ENCODE measurements at regions not wholly inside any gene's neighbourhood (a gene's known extent, or its start where the extent isn't known, plus 50 kb on each side); places are given as distances from the start of the nearest gene placed in this dataset.

GRCh38 chr4:18767921-18768320 is 746.4 kb upstream of the LCORL start:
- H3K4me1 ChIP-seq (ENCODE audit: control insufficient read depth, insufficient read depth, low read depth, low read length): no peaks in the 10 kb centered on the region
- H2BK120ac ChIP-seq (ENCODE audit: low read depth, low read length): no peak overlapping the region
- no peaks in the 10 kb centered on the region for H3K79me1 ChIP-seq (replicated peaks; ENCODE audit: low read length, poor library complexity, severe bottlenecking)
- no peak overlapping the region for H3K9ac ChIP-seq (ENCODE audit: low read length)
- no peak overlapping the region for H2AK5ac ChIP-seq (ENCODE audit: low read length, severe bottlenecking)
- H3K23ac ChIP-seq (ENCODE audit: low read length in 2 of 2): no peak overlapping the region
- H3K27ac ChIP-seq (ENCODE audit: low read length, poor library complexity, severe bottlenecking): no peak overlapping the region
- no peak for DNase-seq
- no peaks in the 10 kb centered on the region for H3K27me3 ChIP-seq (ENCODE audit: control insufficient read depth in 1 of 2, insufficient read depth in 1 of 2, low read length in 2 of 2)
- H3K4me2 ChIP-seq (ENCODE audit: low read length, poor library complexity, severe bottlenecking): no peak overlapping the region
- no peak overlapping the region for H3K4me3 ChIP-seq (ENCODE audit: insufficient read depth in 1 of 2, low read depth in 1 of 2, low read length in 2 of 2)
- no peak overlapping the region for H2AFZ ChIP-seq (ENCODE audit: low read depth, low read length)
- no peak overlapping the region for H3K18ac ChIP-seq (ENCODE audit: low read depth in 1 of 2, low read length in 2 of 2)
- H4K8ac ChIP-seq (ENCODE audit: low read length): no peak overlapping the region
- no peak overlapping the region for H3K4ac ChIP-seq (ENCODE audit: low read depth in 1 of 2, low read length in 2 of 2)
- H4K91ac ChIP-seq (ENCODE audit: low read length): no peak overlapping the region
- H3K36me3 ChIP-seq (ENCODE audit: control insufficient read depth in 1 of 2, insufficient read depth in 2 of 2, low read depth in 1 of 2, low read length in 2 of 2): no peaks in the 10 kb centered on the region
- no peak overlapping the region for H2BK15ac ChIP-seq (ENCODE audit: low read depth, poor library complexity, severe bottlenecking)
- WGBS: 67% methylated on average over 1 of the region's 2 CpGs
- H2BK5ac ChIP-seq (ENCODE audit: low read depth, low read length, poor library complexity, severe bottlenecking): no peak overlapping the region
- H2BK12ac ChIP-seq (ENCODE audit: low read length in 2 of 2): no peak overlapping the region
- H3K14ac ChIP-seq (ENCODE audit: low read length in 2 of 2): no peak overlapping the region
- H3K9me3 ChIP-seq (ENCODE audit: control insufficient read depth, low read length): no peaks in the 10 kb centered on the region

GRCh38 chr4:18756671-18757070 is 735.1 kb upstream of the LCORL start:
- H3K79me1 ChIP-seq (replicated peaks; ENCODE audit: low read length, poor library complexity, severe bottlenecking): no peaks in the 10 kb centered on the region
- no peak overlapping the region for H2BK120ac ChIP-seq (ENCODE audit: low read depth, low read length)
- H2AFZ ChIP-seq (ENCODE audit: low read depth, low read length): no peak overlapping the region
- no peak overlapping the region for H3K4me2 ChIP-seq (ENCODE audit: low read length, poor library complexity, severe bottlenecking)
- no peaks in the 10 kb centered on the region for H3K4me1 ChIP-seq (ENCODE audit: control insufficient read depth, insufficient read depth, low read depth, low read length)
- H3K18ac ChIP-seq (ENCODE audit: low read depth in 1 of 2, low read length in 2 of 2): no peak overlapping the region
- no peak overlapping the region for H4K91ac ChIP-seq (ENCODE audit: low read length)
- H2BK5ac ChIP-seq (ENCODE audit: low read depth, low read length, poor library complexity, severe bottlenecking): no peak overlapping the region
- no peak overlapping the region for H3K27ac ChIP-seq (ENCODE audit: low read length, poor library complexity, severe bottlenecking)
- H2BK12ac ChIP-seq (ENCODE audit: low read length in 2 of 2): no peak overlapping the region
- no peak overlapping the region for H3K9ac ChIP-seq (ENCODE audit: low read length)
- no peak overlapping the region for H3K4me3 ChIP-seq (ENCODE audit: insufficient read depth in 1 of 2, low read depth in 1 of 2, low read length in 2 of 2)
- no peaks in the 10 kb centered on the region for H3K36me3 ChIP-seq (ENCODE audit: control insufficient read depth in 1 of 2, insufficient read depth in 2 of 2, low read depth in 1 of 2, low read length in 2 of 2)
- H2AK5ac ChIP-seq (ENCODE audit: low read length, severe bottlenecking): no peak overlapping the region
- H3K4ac ChIP-seq (ENCODE audit: low read depth in 1 of 2, low read length in 2 of 2): no peak overlapping the region
- no peak overlapping the region for H2BK15ac ChIP-seq (ENCODE audit: low read depth, poor library complexity, severe bottlenecking)
- H4K8ac ChIP-seq (ENCODE audit: low read length): no peak overlapping the region
- DNase-seq: no peak
- no peaks in the 10 kb centered on the region for H3K9me3 ChIP-seq (ENCODE audit: control insufficient read depth, low read length)
- no peak overlapping the region for H3K23ac ChIP-seq (ENCODE audit: low read length in 2 of 2)
- H3K27me3 ChIP-seq (ENCODE audit: control insufficient read depth in 1 of 2, insufficient read depth in 1 of 2, low read length in 2 of 2): no peaks in the 10 kb centered on the region
- H3K14ac ChIP-seq (ENCODE audit: low read length in 2 of 2): no peak overlapping the region

- no peaks in the 10 kb centered on the region for H3K9me3 ChIP-seq (ENCODE audit: control insufficient read depth, low read length)
- no peak overlapping the region for H2BK5ac ChIP-seq (ENCODE audit: low read depth, low read length, poor library complexity, severe bottlenecking)
- H3K4me3 ChIP-seq (ENCODE audit: insufficient read depth in 1 of 2, low read depth in 1 of 2, low read length in 2 of 2): no peak overlapping the region
- H2BK12ac ChIP-seq (ENCODE audit: low read length in 2 of 2): no peak overlapping the region
- H3K36me3 ChIP-seq (ENCODE audit: control insufficient read depth in 1 of 2, insufficient read depth in 2 of 2, low read depth in 1 of 2, low read length in 2 of 2): no peaks in the 10 kb centered on the region
- 78% methylated on average over 2 of the region's 2 CpGs for WGBS
- no peak overlapping the region for H4K8ac ChIP-seq (ENCODE audit: low read length)
- no peak overlapping the region for H3K27ac ChIP-seq (ENCODE audit: low read length, poor library complexity, severe bottlenecking)
- no peak overlapping the region for H2BK15ac ChIP-seq (ENCODE audit: low read depth, poor library complexity, severe bottlenecking)
- no peak overlapping the region for H3K23ac ChIP-seq (ENCODE audit: low read length in 2 of 2)
- H3K4ac ChIP-seq (ENCODE audit: low read depth in 1 of 2, low read length in 2 of 2): no peak overlapping the region
- no peaks in the 10 kb centered on the region for H3K4me1 ChIP-seq (ENCODE audit: control insufficient read depth, insufficient read depth, low read depth, low read length)
- H3K9ac ChIP-seq (ENCODE audit: low read length): no peak overlapping the region
- H2AK5ac ChIP-seq (ENCODE audit: low read length, severe bottlenecking): no peak overlapping the region
- H3K4me2 ChIP-seq (ENCODE audit: low read length, poor library complexity, severe bottlenecking): no peak overlapping the region
- H3K14ac ChIP-seq (ENCODE audit: low read length in 2 of 2): no peak overlapping the region
- DNase-seq: no peak
- no peak overlapping the region for H3K18ac ChIP-seq (ENCODE audit: low read depth in 1 of 2, low read length in 2 of 2)
- H2AFZ ChIP-seq (ENCODE audit: low read depth, low read length): no peak overlapping the region
- H3K27me3 ChIP-seq (ENCODE audit: control insufficient read depth in 1 of 2, insufficient read depth in 1 of 2, low read length in 2 of 2): no peaks in the 10 kb centered on the region
- no peaks in the 10 kb centered on the region for H3K79me1 ChIP-seq (replicated peaks; ENCODE audit: low read length, poor library complexity, severe bottlenecking)
- no peak overlapping the region for H2BK120ac ChIP-seq (ENCODE audit: low read depth, low read length)
- no peak overlapping the region for H4K91ac ChIP-seq (ENCODE audit: low read length)
Observed at GRCh38 chr4:18754180-18754579, 732.6 kb upstream of the LCORL start.

- Histone ChIP-seq H3K23ac (ENCODE audit: low read length in 2 of 2) (no peak overlapping the region), H3K79me1 (replicated peaks; ENCODE audit: low read length, poor library complexity, severe bottlenecking) (no peaks in the 10 kb centered on the region), H3K18ac (ENCODE audit: low read depth in 1 of 2, low read length in 2 of 2) (no peak overlapping the region), H3K27me3 (ENCODE audit: control insufficient read depth in 1 of 2, insufficient read depth in 1 of 2, low read length in 2 of 2) (no peaks in the 10 kb centered on the region), H3K4ac (ENCODE audit: low read depth in 1 of 2, low read length in 2 of 2) (no peak overlapping the region), H3K14ac (ENCODE audit: low read length in 2 of 2) (no peak overlapping the region), H3K9ac (ENCODE audit: low read length) (no peak overlapping the region), H2BK5ac (ENCODE audit: low read depth, low read length, poor library complexity, severe bottlenecking) (no peak overlapping the region), H2BK120ac (ENCODE audit: low read depth, low read length) (no peak overlapping the region), H4K91ac (ENCODE audit: low read length) (no peak overlapping the region), H2AK5ac (ENCODE audit: low read length, severe bottlenecking) (no peak overlapping the region), H2AFZ (ENCODE audit: low read depth, low read length) (no peak overlapping the region), H3K4me2 (ENCODE audit: low read length, poor library complexity, severe bottlenecking) (no peak overlapping the region), H3K9me3 (ENCODE audit: control insufficient read depth, low read length) (peaks cover 3% of the 10 kb centered on the region), H3K27ac (ENCODE audit: low read length, poor library complexity, severe bottlenecking) (no peak overlapping the region), H2BK12ac (ENCODE audit: low read length in 2 of 2) (no peak overlapping the region), H2BK15ac (ENCODE audit: low read depth, poor library complexity, severe bottlenecking) (no peak overlapping the region), H3K4me3 (ENCODE audit: insufficient read depth in 1 of 2, low read depth in 1 of 2, low read length in 2 of 2) (no peak overlapping the region), H4K8ac (ENCODE audit: low read length) (no peak overlapping the region), H3K4me1 (ENCODE audit: control insufficient read depth, insufficient read depth, low read depth, low read length) (no peaks in the 10 kb centered on the region), H3K36me3 (ENCODE audit: control insufficient read depth in 1 of 2, insufficient read depth in 2 of 2, low read depth in 1 of 2, low read length in 2 of 2) (no peaks in the 10 kb centered on the region)
- DNase-seq: no peak
- no CpG with 5 or more reads among the region's 1 CpG for WGBS
Observed at GRCh38 chr4:18751083-18751482, 729.5 kb upstream of the LCORL start.

Data from mesenchymal stem cell (in vitro differentiated cells and primary cell).